OCI-LY7 (cell line): ENCODE measurements at regions not wholly inside any gene's neighbourhood (a gene's known extent, or its start where the extent isn't known, plus 50 kb on each side); places are given as distances from the start of the nearest gene placed in this dataset.

Source experiments
- CTCF ChIP-seq: fragments of 200-600 bp; sonication (generic); conservative IDR thresholded peaks from 2 replicates; pipeline ENCODE4 v1.5.1; 2014; ENCODE audit warnings: mild to moderate bottlenecking, antibody characterized with exemption, low read length, moderate library complexity, mixed read lengths
- EZH2phosphoT487 ChIP-seq: fragments of 200-600 bp; sonication (generic); IDR thresholded peaks from 2 replicates; pipeline ENCODE4 v1.6.1; 2018; ENCODE audit warnings: low read depth, borderline replicate concordance, mild to moderate bottlenecking, mixed run types, antibody characterized with exemption, low read length, moderate library complexity, mixed read lengths

GRCh38 chr4:81688085-81688484, 216.4 kb upstream of the RASGEF1B start:
- TF ChIP-seq CTCF (peak; percentile 49; the same call in 1 of the 2 replicates), EZH2phosphoT487 (no peak)
